ENCODE measurements at regions not wholly inside any gene's neighbourhood (a gene's known extent, or its start where the extent isn't known, plus 50 kb on each side); places are given as distances from the start of the nearest gene placed in this dataset.
"Not testable (repeated sequence)": the region's sequence is repeated elsewhere in the genome, so short reads cannot be mapped to it uniquely, and the experiment has no call there.

- POLR2A ChIA-PET (ENCODE audit: unreplicated experiment): no interaction called here
- CTCF ChIA-PET: no interaction called here
Measured at GRCh38 chr2:77590298-77590917, 68.2 kb upstream of the LRRTM4 start.

DNA sequence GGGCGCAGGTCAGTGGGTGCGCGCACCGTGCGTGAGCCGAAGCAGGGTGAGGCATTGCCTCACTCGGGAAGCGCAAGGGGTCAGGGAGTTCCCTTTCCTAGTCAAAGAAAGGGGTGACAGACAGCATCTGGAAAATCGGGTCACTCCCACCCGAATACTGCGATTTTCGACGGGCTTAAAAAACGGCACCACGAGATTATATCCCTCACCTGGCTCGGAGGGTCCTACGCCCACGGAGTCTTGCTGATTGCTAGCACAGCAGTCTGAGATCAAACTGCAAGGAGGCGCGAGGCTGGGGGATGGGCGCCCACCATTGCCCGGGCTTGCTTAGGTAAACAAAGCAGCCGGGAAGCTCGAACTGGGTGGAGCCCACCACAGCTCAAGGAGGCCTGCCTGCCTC is 70.8 kb upstream of the LRRTM4 start:
- H3K36me3 ChIP-seq (ENCODE audit: low read depth); H3K27me3 ChIP-seq (ENCODE audit: insufficient read depth, low read depth); H3K79me2 ChIP-seq (ENCODE audit: low read depth); H3K4me3 ChIP-seq; H3K27ac ChIP-seq; DNase-seq; BruUV-seq (replicated peaks); CTCF ChIA-PET; H4K20me1 ChIP-seq (ENCODE audit: insufficient read depth); H3K9me2 ChIP-seq (ENCODE audit: insufficient read depth); intact Hi-C loops (cut with micrococcal nuclease; ENCODE audit: unreplicated experiment); H3F3A ChIP-seq (ENCODE audit: insufficient read depth, low read depth); H3K9me3 ChIP-seq (ENCODE audit: insufficient read depth, low read depth); H2AFZ ChIP-seq; H3K4me2 ChIP-seq; H3K4me1 ChIP-seq (replicated peaks; ENCODE audit: insufficient read depth): not testable (repeated sequence)
- POLR2A ChIA-PET (ENCODE audit: unreplicated experiment): interaction anchor here (0.6 kb wide), 1 partner anchor 25 kb away, joined by 6 read pairs; no protein-coding TSS in a partner anchor

More at GRCh38 chr2:77590298-77590917, 68.2 kb upstream of the LRRTM4 start:
- DNase-seq: no peak
- Histone ChIP-seq H3K27ac (no peak overlapping the region), H3K36me3 (ENCODE audit: low read depth) (no peaks in the 10 kb centered on the region), H3K27me3 (ENCODE audit: insufficient read depth, low read depth) (no peaks in the 10 kb centered on the region), H3F3A (ENCODE audit: insufficient read depth, low read depth) (no peaks in the 10 kb centered on the region), H3K9me2 (ENCODE audit: insufficient read depth) (no peaks in the 10 kb centered on the region), H3K4me3 (no peak overlapping the region), H3K79me2 (ENCODE audit: low read depth) (no peaks in the 10 kb centered on the region), H3K4me1 (replicated peaks; ENCODE audit: insufficient read depth) (no peaks in the 10 kb centered on the region), H3K9me3 (ENCODE audit: insufficient read depth, low read depth) (no peaks in the 10 kb centered on the region), H2AFZ (no peak overlapping the region), H3K4me2 (no peak overlapping the region), H4K20me1 (ENCODE audit: insufficient read depth) (no peaks in the 10 kb centered on the region)
- no TSS peak for BruUV-seq (replicated peaks)
- TF ChIP-seq CTCF (conservative IDR thresholded peaks at IDR 0.05) (no peak), EZH2 (IDR thresholded peaks at IDR 0.05; ENCODE audit: low read depth) (no peak)
- intact Hi-C loops (cut with micrococcal nuclease; ENCODE audit: unreplicated experiment): no loop called here

GRCh38 chr2:77602771-77603170 is 80.6 kb upstream of the LRRTM4 start:
- no peaks in the 10 kb centered on the region for H3K9me3 ChIP-seq (ENCODE audit: insufficient read depth, low read depth)
- no peaks in the 10 kb centered on the region for H3K9me2 ChIP-seq (ENCODE audit: insufficient read depth)
- ChIA-PET POLR2A (ENCODE audit: unreplicated experiment) (no interaction called here), CTCF (no interaction called here)
- H4K20me1 ChIP-seq (ENCODE audit: insufficient read depth): no peaks in the 10 kb centered on the region
- H3K4me3 ChIP-seq: no peak overlapping the region
- no peaks in the 10 kb centered on the region for H3K27me3 ChIP-seq (ENCODE audit: insufficient read depth, low read depth)
- H3K36me3 ChIP-seq (ENCODE audit: low read depth): no peaks in the 10 kb centered on the region
- no peaks in the 10 kb centered on the region for H3F3A ChIP-seq (ENCODE audit: insufficient read depth, low read depth)
- no TSS peak for BruUV-seq (replicated peaks)
- H2AFZ ChIP-seq: no peak overlapping the region
- H3K4me1 ChIP-seq (replicated peaks; ENCODE audit: insufficient read depth): no peaks in the 10 kb centered on the region
- no peak for TF ChIP-seq EZH2 (IDR thresholded peaks at IDR 0.05; ENCODE audit: low read depth)
- no peak for TF ChIP-seq CTCF (conservative IDR thresholded peaks at IDR 0.05)
- no peak for DNase-seq
- intact Hi-C loops (cut with micrococcal nuclease; ENCODE audit: unreplicated experiment): no loop called here
- H3K79me2 ChIP-seq (ENCODE audit: low read depth): no peaks in the 10 kb centered on the region
- H3K27ac ChIP-seq: no peak overlapping the region
- H3K4me2 ChIP-seq: no peak overlapping the region

Measured in PC-9 (cell line).